Chondrocyte (in vitro differentiated cells): ENCODE measurements at regions not wholly inside any gene's neighbourhood (a gene's known extent, or its start where the extent isn't known, plus 50 kb on each side); places are given as distances from the start of the nearest gene placed in this dataset.

Experiments used
- DNase-seq: peaks from one replicate; pipeline ENCODE4 v3.0.0; 2021; ENCODE audit warnings: mixed read lengths, low spot score
- H3K27ac Mint-ChIP-seq: one replicate; pipeline ENCODE4 v1.8.0; 2021; ENCODE audit warnings: mild to moderate bottlenecking, moderate library complexity, mixed read lengths; ENCODE audit not compliant: unreplicated experiment
- H3K27me3 Mint-ChIP-seq: 2 replicates; pipeline ENCODE4 v1.8.0; 2021; ENCODE audit warnings: low read depth, mixed read lengths
- H3K36me3 Mint-ChIP-seq: 2 replicates; pipeline ENCODE4 v1.8.0; 2021; ENCODE audit warnings: low read depth, mixed read lengths
- H3K4me1 Mint-ChIP-seq: 2 replicates; pipeline ENCODE4 v1.8.0; 2021; ENCODE audit warnings: low read depth, mild to moderate bottlenecking, mixed read lengths
- H3K4me3 Mint-ChIP-seq: one replicate; pipeline ENCODE4 v1.8.0; 2021; ENCODE audit warnings: mild to moderate bottlenecking, moderate library complexity, mixed read lengths; ENCODE audit not compliant: unreplicated experiment
- H3K9me3 Mint-ChIP-seq: 2 replicates; pipeline ENCODE4 v1.8.0; 2021; ENCODE audit warnings: low read depth, mixed read lengths
- CTCF ChIP-seq: fragments of 200-600 bp; sonication (generic); IDR thresholded peaks from 2 replicates; pipeline ENCODE4 v1.5.0; 2021; ENCODE audit warnings: antibody characterized with exemption, mild to moderate bottlenecking, moderate library complexity

GRCh38 chr2:64217198-64217869, 73.1 kb upstream of the PELI1 start:
- H3K27ac Mint-ChIP-seq: no peak overlapping the region
- H3K4me1 Mint-ChIP-seq: peaks cover 30% of the 10 kb centered on the region
- H3K27me3 Mint-ChIP-seq: no peaks in the 10 kb centered on the region
- DNase-seq: no peak
- H3K4me3 Mint-ChIP-seq: no peak overlapping the region
- no peaks in the 10 kb centered on the region for H3K36me3 Mint-ChIP-seq
- TF ChIP-seq CTCF: no peak
- H3K9me3 Mint-ChIP-seq: no peaks in the 10 kb centered on the region

GRCh38 chr2:64218137-64218802, 74.0 kb upstream of the PELI1 start:
- Mint-ChIP-seq H3K36me3 (no peaks in the 10 kb centered on the region), H3K4me3 (no peak overlapping the region), H3K27me3 (no peaks in the 10 kb centered on the region), H3K4me1 (peaks cover 27% of the 10 kb centered on the region), H3K9me3 (no peaks in the 10 kb centered on the region), H3K27ac (no peak overlapping the region)
- DNase-seq: no peak
- no peak for TF ChIP-seq CTCF

GRCh38 chr2:64219149-64219548, 74.9 kb upstream of the PELI1 start:
- no peak for TF ChIP-seq CTCF

GRCh38 chr2:64220265-64220664, 76.0 kb upstream of the PELI1 start:
- no peak overlapping the region for H3K27ac Mint-ChIP-seq
- no peaks in the 10 kb centered on the region for H3K9me3 Mint-ChIP-seq
- H3K4me3 Mint-ChIP-seq: no peak overlapping the region
- no peak for DNase-seq
- no peak for TF ChIP-seq CTCF
- H3K36me3 Mint-ChIP-seq: no peaks in the 10 kb centered on the region
- H3K27me3 Mint-ChIP-seq: no peaks in the 10 kb centered on the region
- peaks cover 12% of the 10 kb centered on the region for H3K4me1 Mint-ChIP-seq

More at GRCh38 chr2:64219149-64219548, 74.9 kb upstream of the PELI1 start:
- Mint-ChIP-seq H3K27me3 (no peaks in the 10 kb centered on the region), H3K4me3 (no peak overlapping the region), H3K27ac (no peak overlapping the region), H3K9me3 (no peaks in the 10 kb centered on the region), H3K4me1 (peaks cover 21% of the 10 kb centered on the region), H3K36me3 (no peaks in the 10 kb centered on the region)
- DNase-seq: no peak

GRCh38 chr2:64220894-64221617, 76.8 kb upstream of the PELI1 start:
- DNase-seq: no peak
- no peak overlapping the region for H3K27ac Mint-ChIP-seq
- TF ChIP-seq CTCF: no peak
- no peaks in the 10 kb centered on the region for H3K27me3 Mint-ChIP-seq
- no peaks in the 10 kb centered on the region for H3K9me3 Mint-ChIP-seq
- peaks cover 12% of the 10 kb centered on the region for H3K4me1 Mint-ChIP-seq
- no peak overlapping the region for H3K4me3 Mint-ChIP-seq
- no peaks in the 10 kb centered on the region for H3K36me3 Mint-ChIP-seq
